Thoracic aorta (tissue), 2 donors: ENCODE measurements at regions not wholly inside any gene's neighbourhood (a gene's known extent, or its start where the extent isn't known, plus 50 kb on each side); places are given as distances from the start of the nearest gene placed in this dataset.

Source experiments
- ATAC-seq: fragments of 150-250 bp; one replicate; pipeline ENCODE4 v1.8.0; 2017; ENCODE audit warnings: low read depth; ENCODE audit not compliant: insufficient number of reproducible peaks, low FRiP score
- DNase-seq: peaks from one replicate; pipeline ENCODE4 v3.0.0-alpha.2; 2020; ENCODE audit warnings: low spot score
- H3K27ac ChIP-seq, 2 donors: fragments of 200-600 bp; sonication (generic); 1 replicate in 1 of 2; 2 replicates in 1 of 2; pipeline ENCODE4 v1.5.1; 2016; ENCODE audit warnings: mild to moderate bottlenecking in 2 of 2, moderate library complexity in 2 of 2
- H3K27me3 ChIP-seq: fragments of 200-600 bp; sonication (generic); replicated peaks from 2 replicates; pipeline ENCODE4 v1.6.0; 2016; ENCODE audit warnings: mild to moderate bottlenecking; ENCODE audit not compliant: insufficient read depth
- H3K36me3 ChIP-seq: fragments of 200-600 bp; sonication (generic); one replicate; pipeline ENCODE4 v1.5.1; 2016
- H3K4me1 ChIP-seq, 2 donors: fragments of 200-600 bp; sonication (generic); 1 replicate in 1 of 2; 2 replicates in 1 of 2; pipeline versions ENCODE4 v1.5.1 to v1.6.0; 2016; ENCODE audit warnings: low read depth in 2 of 2, mild to moderate bottlenecking in 1 of 2; ENCODE audit not compliant: control insufficient read depth in 1 of 2
- H3K4me3 ChIP-seq: fragments of 200-600 bp; sonication (generic); 2 replicates; pipeline ENCODE4 v1.5.1; 2016; ENCODE audit warnings: mild to moderate bottlenecking
- H3K9me3 ChIP-seq: fragments of 200-600 bp; sonication (generic); 2 replicates; pipeline ENCODE4 v1.5.1; 2016
- TF ChIP-seq, protein P1 (sequence below): fragments of 200-600 bp; sonication (generic); IDR thresholded peaks from one replicate; pipeline ENCODE4 v1.5.1; 2019; ENCODE audit warnings: antibody characterized with exemption

DNA sequence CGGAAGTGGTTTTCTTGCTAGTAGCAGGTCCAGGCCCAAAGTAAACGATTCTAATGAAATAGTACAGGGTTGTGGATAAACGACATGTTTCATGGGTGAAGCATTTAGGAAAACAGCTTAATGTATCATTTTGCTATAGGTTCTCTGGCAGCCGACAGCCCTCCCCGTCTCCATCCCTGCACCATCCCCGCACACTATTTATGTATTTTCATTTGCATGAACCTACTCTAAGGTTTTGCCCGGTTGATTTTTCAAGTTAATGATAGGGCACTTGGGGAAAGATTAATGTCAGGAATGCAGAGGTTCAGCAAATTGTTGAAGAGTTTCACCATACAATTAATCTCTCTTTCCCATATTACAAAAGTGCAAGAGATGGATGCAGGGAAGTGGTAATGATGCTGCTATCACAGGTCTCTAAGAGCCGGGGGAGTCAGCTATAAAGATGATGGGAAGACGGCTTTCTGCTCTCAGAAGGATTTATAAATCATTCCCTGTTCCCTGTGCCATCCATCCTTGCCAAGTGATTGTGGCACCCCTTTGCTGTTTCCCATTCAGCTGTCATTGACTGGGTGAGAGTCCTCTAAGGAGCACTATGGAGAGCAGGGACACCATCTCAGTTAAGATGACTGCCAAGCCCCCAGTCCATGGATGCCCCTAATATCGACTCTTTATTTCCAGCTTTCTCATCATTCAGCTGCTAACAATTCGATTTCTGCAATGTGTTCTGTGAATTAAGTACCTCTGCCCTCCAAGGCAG is 186.3 kb downstream of the IRS2 start:
- no peak for DNase-seq
- Histone ChIP-seq H3K4me3 (no peak overlapping the region), H3K27me3 (no peaks in the 10 kb centered on the region), H3K27ac (no peak overlapping the region), H3K9me3 (no peaks in the 10 kb centered on the region), H3K36me3 (no peaks in the 10 kb centered on the region), H3K4me1 (no peaks in the 10 kb centered on the region)
- TF ChIP-seq, protein P1, sequence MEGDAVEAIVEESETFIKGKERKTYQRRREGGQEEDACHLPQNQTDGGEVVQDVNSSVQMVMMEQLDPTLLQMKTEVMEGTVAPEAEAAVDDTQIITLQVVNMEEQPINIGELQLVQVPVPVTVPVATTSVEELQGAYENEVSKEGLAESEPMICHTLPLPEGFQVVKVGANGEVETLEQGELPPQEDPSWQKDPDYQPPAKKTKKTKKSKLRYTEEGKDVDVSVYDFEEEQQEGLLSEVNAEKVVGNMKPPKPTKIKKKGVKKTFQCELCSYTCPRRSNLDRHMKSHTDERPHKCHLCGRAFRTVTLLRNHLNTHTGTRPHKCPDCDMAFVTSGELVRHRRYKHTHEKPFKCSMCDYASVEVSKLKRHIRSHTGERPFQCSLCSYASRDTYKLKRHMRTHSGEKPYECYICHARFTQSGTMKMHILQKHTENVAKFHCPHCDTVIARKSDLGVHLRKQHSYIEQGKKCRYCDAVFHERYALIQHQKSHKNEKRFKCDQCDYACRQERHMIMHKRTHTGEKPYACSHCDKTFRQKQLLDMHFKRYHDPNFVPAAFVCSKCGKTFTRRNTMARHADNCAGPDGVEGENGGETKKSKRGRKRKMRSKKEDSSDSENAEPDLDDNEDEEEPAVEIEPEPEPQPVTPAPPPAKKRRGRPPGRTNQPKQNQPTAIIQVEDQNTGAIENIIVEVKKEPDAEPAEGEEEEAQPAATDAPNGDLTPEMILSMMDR, result no peak
- ATAC-seq, result no peak

DNA sequence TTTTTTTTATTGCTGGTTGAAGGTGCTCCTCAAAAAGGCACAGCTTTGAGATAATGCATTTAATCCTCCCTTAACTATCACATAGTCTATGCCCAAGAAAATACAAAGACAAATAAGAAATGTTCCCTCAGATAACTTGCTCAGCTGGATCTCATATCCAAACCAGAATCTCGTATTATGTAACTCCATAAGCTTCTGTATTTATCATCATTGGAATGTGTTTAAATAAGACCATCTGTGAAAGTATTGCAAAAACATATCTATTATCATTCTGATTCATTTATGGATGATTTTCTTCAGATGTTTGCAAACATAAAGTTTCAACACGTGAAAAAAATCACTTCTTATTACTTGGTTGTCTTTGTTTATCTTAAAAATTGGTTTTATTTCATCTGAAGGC is 190.9 kb downstream of the IRS2 start:
- Histone ChIP-seq H3K27me3 (no peaks in the 10 kb centered on the region), H3K36me3 (no peaks in the 10 kb centered on the region), H3K4me3 (no peak overlapping the region), H3K9me3 (no peaks in the 10 kb centered on the region), H3K4me1 (no peaks in the 10 kb centered on the region), H3K27ac (no peak overlapping the region)
- ATAC-seq (no peak), DNase-seq (no peak)
- TF ChIP-seq, protein P1, result no peak

GRCh38 chr13:109593230-109593629 is 193.2 kb downstream of the IRS2 start:
- TF ChIP-seq, protein P1, result no peak
- H3K27ac ChIP-seq, result no peak overlapping the region
- no peaks in the 10 kb centered on the region for H3K4me1 ChIP-seq
- H3K9me3 ChIP-seq, result no peaks in the 10 kb centered on the region
- no peaks in the 10 kb centered on the region for H3K27me3 ChIP-seq
- no peak overlapping the region for H3K4me3 ChIP-seq
- ATAC-seq (no peak), DNase-seq (no peak)
- no peaks in the 10 kb centered on the region for H3K36me3 ChIP-seq

DNA sequence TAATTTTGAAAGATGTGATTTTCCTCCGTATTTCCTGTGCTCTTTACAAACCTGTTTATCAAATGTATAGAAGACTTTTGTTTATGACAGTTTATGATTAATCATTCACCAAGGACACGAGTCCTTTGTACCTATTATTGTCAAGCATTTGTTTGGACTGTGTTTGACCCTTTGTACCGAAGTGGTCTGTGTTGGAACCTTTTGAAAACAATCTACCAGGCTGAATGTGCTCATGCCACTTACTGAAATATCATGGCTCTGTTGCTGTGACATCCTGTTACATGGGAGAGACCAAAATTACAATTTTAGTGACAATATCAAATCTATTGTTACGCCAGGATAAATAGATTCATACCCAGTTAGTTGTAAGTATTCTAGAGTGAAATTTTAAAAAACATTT is 193.6 kb downstream of the IRS2 start:
- no peaks in the 10 kb centered on the region for H3K4me1 ChIP-seq

GRCh38 chr13:109587689-109588088 is 198.7 kb downstream of the IRS2 start:
- H3K27me3 ChIP-seq, result no peaks in the 10 kb centered on the region
- H3K4me3 ChIP-seq, result no peak overlapping the region
- ATAC-seq, result no peak
- no peak overlapping the region for H3K27ac ChIP-seq
- DNase-seq, result no peak
- no peaks in the 10 kb centered on the region for H3K36me3 ChIP-seq
- H3K4me1 ChIP-seq, result no peaks in the 10 kb centered on the region
- H3K9me3 ChIP-seq, result no peaks in the 10 kb centered on the region
- TF ChIP-seq, protein P1, result no peak

More for the DNA sequence above, 193.6 kb downstream of the IRS2 start:
- TF ChIP-seq, protein P1, result no peak
- Histone ChIP-seq H3K27me3 (no peaks in the 10 kb centered on the region), H3K9me3 (no peaks in the 10 kb centered on the region), H3K27ac (no peak overlapping the region), H3K4me3 (no peak overlapping the region), H3K36me3 (no peaks in the 10 kb centered on the region)
- DNase-seq, result no peak
- ATAC-seq, result no peak
